Epithelial cell of esophagus (primary cell): ENCODE measurements at regions not wholly inside any gene's neighbourhood (a gene's known extent, or its start where the extent isn't known, plus 50 kb on each side); places are given as distances from the start of the nearest gene placed in this dataset.

Source experiments
- DNase-seq: peaks from one replicate; pipeline ENCODE4 v3.0.0; 2010; ENCODE audit warnings: low read depth
- H3K4me3 ChIP-seq: 2 replicates; pipeline ENCODE4 v1.5.1; 2011; ENCODE audit warnings: mild to moderate bottlenecking, low read length, control low read depth
- CTCF ChIP-seq: IDR thresholded peaks from 2 replicates; pipeline ENCODE4 v1.5.1; 2011; ENCODE audit warnings: low read depth, mild to moderate bottlenecking, low read length, control low read depth, inconsistent platforms; ENCODE audit not compliant: insufficient read depth; ENCODE audit errors: missing control alignments

- no peak for DNase-seq
- H3K4me3 ChIP-seq: no peak overlapping the region
- TF ChIP-seq CTCF: no peak
These were observed 159.0 kb upstream of the TSC22D2 start for GRCh38 chr3:150248888-150249681.

- no peak overlapping the region for H3K4me3 ChIP-seq
- DNase-seq: no peak
- no peak for TF ChIP-seq CTCF
These were observed 159.8 kb upstream of the TSC22D2 start for GRCh38 chr3:150248116-150248887.

GRCh38 chr3:150247441-150247840 lies 160.7 kb upstream of the TSC22D2 start:
- TF ChIP-seq CTCF: no peak
- no peak overlapping the region for H3K4me3 ChIP-seq
- no peak for DNase-seq

- DNase-seq: no peak
- no peak overlapping the region for H3K4me3 ChIP-seq
- TF ChIP-seq CTCF: no peak
These were observed 164.6 kb upstream of the TSC22D2 start for GRCh38 chr3:150243466-150243865.

- no peak for TF ChIP-seq CTCF
- H3K4me3 ChIP-seq: no peak overlapping the region
- DNase-seq: no peak
These were observed 165.7 kb upstream of the TSC22D2 start for GRCh38 chr3:150242220-150242936.

GRCh38 chr3:150240891-150241290 lies 167.2 kb upstream of the TSC22D2 start:
- DNase-seq: no peak
- H3K4me3 ChIP-seq: no peak overlapping the region
- TF ChIP-seq CTCF: no peak
